Stimulated activated CD4-positive, alpha-beta T cell treated with anti-CD3 and anti-CD28 coated beads, Interleukin-15, amount 100 ng/mL, for 1 hour (primary cell): ENCODE measurements at regions not wholly inside any gene's neighbourhood (a gene's known extent, or its start where the extent isn't known, plus 50 kb on each side); places are given as distances from the start of the nearest gene placed in this dataset.

Source experiments
- DNase-seq, 2 donors: peaks; one replicate each; pipeline ENCODE4 v3.0.0-alpha.2; 2020; ENCODE audit warnings: low read depth in 1 of 2, low spot score in 1 of 2

DNA sequence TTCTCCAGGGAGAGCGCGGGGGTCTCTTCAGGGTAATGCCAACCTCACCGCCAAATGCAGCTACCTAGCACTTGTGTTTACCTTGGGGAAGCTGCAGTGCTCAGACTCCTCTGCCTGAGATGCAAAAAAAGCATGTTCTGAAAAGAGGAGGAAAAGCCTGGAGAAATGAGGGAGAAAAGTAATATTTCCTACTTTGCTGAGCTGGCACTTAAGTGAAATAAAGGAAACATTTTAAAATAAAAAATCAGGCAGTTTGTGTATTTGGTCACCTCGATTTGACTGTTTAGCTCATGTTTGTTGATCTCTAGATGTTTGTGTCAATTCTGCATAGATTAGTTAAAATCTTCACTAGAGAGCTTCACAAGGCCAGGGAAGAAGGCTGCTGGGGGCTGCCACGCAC, 487.2 kb downstream of the QKI start:
- no peak for DNase-seq

DNA sequence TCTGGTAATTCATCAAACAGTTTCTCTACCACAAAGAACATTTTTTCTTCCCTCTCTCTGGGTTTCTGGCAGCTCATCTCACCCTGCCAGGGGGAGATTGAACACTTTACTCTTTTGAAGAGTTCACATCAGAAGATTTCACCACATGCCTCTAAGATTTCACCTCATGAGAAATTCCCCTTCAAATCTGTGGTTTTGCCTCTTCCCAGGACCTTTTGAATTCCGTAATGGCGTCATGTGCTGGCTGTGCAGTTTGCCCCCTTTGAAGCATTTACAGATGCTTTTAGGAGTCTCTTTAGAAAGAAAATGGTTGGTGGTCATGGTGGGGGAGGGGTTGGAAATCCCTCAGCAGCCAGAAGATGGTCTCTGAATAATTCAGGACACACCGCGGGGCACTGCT, 486.1 kb downstream of the QKI start:
- DNase-seq = no peak

DNA sequence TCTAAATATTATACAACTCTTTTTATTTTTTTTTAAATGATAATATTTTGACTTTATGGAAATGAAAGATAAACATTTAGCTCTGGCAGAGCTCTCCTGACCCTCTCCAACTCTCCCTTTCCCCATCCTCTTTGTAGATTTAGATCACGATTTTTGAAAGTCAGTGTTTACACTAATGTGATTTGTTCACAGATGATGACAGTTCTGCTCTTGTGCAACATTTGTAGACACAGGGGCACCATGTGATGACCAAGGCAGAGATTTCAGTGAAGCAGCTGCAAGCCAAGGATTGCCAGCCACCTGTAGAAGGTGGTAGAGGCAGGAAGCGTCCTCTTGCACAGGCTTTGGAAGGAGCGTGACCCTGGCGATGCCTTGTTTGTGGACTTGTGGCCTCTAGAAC, 483.2 kb downstream of the QKI start:
- DNase-seq = no peak

DNA sequence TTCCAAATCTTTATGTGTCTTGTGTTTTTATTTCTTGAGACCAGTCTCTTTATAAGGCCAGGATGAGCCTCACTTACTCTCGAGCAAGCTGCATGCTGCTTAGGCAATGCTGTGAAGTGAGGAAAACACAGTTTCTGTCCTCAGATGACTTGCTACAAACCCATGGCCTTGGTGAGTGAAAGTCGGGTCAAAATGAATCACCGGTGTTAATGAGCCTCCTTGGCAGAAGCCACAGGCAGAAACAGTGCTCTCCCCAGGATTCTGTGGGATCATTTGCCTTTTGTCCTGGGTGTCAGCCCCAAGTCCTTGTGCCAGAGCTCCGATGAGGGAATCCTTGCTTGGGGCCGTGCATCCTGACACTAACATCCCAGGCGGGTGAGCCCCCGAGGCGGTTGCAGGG, 482.5 kb downstream of the QKI start:
- DNase-seq = no peak

DNA sequence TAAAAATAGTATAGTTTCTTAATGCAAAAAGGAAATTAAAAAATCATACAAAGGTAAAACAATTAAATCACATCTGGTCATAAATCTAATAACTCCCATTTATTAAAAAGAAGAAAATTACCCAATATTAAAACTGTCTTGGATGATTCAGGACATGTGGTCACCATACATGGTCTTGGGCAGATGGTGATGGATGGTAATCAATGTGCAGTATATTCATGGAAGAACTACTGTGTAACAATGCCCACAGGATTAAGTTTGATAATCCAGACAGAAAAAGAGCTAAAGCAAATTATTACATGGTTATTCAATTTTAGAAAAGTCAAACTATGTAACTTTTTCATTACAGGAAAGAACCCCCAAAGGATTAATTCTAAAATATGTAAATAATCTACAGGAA, 480.6 kb downstream of the QKI start:
- no peak for DNase-seq

DNA sequence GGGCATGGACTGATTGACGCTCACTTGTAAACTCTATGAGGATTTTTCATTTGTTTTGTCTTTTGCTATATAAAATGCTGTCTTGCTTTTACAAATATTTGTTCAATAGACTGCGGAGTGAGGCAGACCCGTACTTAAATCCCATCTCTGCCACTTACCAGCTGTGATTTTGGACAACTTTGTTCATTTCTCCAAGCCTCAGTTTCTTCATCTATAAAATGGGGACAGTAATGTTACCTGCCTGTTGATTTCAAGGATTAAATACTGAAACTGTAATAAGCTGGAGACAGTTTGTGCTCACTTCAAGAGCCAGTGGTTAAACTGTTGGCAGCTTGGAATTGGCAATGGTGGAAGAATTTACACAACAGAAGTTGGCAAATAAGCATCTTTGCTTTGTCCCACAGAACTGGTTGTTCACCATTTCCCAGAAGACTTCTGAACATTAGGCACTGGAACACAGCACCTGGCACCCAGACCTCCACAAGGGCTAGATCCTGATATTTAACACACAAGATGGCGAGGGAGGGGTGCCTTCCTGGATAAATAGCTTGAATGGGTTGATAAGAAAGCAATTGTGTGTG, 479.2 kb downstream of the QKI start:
- no peak for DNase-seq

DNA sequence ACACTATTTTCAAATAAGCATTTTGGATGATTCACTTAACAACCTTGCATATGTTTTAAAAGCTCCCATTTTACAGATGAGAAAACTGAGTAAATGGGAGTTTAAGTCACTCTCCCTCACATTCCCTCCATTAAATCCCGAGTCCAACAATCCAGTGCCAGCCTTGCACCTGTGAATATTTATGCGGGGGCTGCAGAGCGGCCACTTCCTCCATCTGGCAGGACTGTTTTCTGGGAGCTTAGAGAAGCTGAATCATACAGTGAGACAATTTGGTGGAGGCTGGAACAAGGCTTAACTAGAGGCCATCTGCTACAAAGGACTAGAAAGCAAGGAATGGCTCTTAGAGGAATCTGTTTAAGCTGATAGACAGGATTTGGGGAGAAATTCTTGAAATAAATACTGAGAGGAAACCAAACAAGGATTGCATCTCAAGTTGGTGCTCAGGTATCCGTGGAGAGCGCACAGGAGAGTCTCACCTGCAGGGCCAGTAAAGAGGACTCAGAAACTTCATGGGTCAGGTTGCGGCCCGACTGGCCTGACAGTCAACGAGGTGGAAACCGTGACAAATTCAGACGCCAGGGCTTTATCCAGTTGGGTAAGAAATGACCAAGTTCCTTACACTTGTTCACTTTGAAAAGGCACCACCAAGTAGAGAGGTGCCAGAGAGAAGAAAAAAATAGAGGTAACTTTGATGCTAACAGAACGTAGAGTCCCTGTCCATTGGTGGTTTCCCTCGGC, 478.5 kb downstream of the QKI start:
- DNase-seq = no peak

DNA sequence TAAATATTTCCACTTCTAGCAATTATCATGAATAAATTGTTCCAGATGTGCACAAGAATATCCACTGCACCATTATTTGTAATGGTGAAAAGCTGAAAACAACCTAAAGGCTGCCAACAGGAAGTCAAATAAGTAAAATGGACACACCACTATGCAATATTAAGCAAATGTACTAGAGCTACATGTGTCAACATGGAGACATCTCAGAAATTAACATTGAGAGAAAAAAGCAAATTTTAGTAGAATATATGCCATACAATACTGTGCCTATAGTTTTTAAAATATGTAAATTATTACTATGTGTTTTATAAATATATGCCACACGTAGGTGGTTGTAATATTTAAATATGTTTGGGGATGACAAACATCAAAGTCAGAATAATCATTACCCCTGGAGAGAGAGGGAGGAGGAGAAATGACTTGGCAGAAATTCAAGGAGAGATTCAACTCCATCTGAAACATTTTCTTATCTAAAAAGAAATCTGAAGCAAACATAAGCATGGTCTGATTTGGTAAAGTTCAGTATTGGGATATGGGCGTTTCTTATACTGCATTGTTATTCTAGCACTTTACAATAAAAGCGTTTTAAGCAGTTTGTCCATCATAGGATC, 475.5 kb downstream of the QKI start:
- no peak for DNase-seq

DNA sequence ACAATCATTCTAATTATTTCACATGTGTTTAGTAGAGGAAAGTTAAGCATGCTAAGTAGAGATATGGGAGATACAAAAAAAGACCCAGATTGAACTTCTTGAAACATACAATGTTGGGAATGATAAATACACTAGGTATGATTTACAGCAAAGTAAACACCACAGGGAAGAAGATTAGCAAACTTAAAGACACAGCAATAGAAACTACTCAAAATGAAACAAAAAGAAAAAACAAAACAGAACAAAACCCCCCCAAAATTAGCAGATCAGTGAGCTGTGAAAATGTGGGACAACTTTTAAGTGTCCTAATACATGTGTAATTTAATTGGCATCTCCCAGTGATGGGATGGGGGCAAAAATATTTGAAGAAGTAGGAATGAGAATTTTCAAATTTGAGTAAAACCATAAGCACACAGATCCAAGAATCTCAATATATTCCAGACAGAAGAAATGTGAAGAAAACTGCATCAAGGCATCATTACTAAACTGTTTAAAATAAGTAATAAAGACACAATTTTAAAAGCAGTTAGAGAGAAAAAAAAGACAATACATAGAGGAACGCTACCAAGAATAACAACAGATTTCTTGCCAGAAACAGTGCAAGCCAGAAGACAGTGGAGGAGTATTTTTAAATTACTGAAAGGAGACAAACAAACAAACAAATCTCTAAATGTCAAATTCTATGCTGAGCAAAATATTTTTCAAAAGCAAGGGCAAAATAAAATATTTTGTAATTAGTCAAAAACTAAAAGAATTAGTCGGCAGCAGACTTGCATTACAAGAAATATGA, 473.7 kb downstream of the QKI start:
- DNase-seq = no peak

DNA sequence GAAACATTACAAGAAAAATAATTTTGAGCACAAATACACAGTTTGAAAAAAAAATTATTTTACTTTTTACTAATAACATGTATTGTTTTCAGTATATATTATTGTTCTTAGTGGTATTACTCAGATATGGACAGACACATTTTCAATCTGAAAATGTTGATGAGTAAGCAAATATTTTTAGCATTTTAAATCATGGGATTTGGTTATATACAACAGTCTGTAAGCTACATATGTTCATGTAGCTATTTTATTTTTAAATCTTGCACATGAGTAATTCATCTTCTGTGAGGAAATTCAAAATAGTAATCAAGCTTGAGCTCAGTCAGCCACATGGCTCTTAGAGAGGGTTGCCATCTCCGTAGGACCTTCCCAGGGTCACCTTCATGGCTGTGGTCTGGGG, 471.9 kb downstream of the QKI start:
- no peak for DNase-seq

DNA sequence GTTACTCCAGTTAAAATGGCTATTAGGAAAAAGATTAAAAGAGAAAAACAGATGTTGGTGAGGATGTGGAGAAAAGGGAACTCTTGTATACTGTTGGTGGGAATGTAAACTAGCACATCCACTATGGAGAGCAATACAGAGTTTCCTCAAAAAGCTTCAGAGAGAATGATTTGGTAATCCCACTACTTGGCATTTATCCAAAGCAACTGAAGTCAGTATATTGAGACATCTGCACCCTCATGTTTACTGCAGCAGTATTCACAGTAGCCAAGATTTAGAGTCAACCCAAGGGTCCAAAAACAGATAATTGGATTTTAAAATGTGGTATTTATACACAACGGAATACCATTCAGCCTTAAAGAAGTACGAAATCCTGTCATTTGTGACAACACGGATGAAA, 469.5 kb downstream of the QKI start:
- DNase-seq = no peak

DNA sequence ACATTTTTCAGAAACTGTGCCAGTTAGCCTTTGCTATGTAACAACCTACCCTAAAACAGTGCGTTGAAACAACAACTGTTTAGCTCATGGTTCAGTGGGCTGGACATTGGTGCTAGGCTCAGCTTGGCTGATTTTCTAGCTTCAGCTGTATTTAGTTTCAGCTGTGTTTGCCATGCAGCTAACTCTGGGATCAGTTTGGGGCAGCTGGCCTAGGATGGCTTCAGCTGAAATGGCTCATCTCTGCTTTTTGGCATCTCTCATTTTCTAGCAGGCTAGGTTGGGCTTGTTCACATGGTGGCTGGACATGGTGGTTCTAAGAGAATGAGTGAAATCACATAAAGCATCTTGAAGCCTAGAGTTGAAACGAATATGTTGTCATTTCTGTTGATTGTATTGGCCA, 464.2 kb downstream of the QKI start:
- DNase-seq = no peak

DNA sequence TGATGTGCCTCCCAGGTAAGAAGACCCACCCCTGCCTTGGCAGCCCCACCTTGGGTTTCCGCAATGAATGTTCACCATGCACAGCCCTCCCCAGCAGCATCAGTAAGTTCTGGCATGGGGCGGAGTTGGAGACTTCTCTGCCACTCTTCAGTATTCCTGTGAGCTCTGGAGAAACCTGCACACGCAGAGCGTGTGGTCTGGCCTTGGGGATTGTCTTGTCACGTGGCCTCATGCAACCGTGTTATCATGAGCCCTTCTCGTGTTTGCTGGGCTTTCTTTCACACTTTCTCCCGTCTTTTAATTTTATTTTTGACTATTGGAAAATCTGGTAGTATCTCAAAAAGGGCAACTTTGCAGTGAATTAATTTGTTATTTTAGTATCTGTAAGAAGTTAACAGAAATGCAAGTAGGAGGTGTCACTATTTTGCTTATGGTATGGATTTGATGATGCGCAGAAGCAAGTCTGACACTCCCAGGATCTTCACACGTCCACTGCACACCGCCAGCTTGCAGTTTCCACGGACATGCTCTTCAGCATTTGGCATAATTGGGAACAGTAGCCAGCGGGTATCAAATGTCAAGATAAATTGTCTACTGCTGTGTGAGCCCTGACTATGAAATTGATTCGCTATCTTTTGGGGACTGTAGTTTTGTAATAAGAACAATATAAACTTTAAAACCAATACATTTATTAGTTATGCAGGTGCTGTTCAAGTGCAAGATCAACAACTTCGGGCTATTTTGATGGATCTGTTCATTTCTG, 463.5 kb downstream of the QKI start:
- no peak for DNase-seq

DNA sequence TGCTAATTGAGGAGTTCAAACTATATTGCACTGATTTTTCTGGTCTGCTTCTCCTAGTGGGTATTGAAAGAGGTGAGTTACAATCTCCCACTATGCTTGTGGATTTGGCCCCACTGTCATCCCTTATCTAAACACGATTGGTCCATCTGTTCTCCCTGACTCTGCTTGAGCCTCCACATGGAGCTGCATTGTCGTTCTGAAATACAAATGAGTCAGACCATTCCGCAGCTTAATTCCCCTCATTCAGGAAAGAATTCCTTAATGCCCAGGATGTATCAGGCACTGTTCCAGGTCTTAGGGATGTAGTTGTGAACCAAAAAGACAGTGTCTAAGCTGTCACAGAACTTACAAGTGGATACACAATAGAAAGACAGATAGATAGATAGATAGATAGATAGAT, 461.9 kb downstream of the QKI start:
- no peak for DNase-seq

DNA sequence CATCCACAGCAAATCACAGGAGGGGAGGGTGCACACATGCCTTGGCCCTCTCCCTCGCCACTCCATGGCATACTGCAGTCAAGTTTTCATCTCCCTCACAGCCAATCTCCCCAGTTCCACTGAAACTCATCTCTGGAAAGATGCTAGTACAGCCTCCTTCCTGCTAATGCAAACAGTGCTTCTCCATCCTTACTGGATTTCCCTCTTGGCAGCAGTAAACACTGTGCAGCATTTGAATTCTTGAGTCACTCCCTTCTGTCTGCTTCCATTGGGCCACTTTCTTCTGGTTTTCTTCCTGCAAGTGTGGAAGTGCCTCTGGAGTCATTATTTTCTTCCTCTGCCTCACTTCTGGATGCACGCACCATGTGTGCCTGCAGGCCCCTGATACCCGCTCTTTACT, 460.3 kb downstream of the QKI start:
- DNase-seq = no peak

DNA sequence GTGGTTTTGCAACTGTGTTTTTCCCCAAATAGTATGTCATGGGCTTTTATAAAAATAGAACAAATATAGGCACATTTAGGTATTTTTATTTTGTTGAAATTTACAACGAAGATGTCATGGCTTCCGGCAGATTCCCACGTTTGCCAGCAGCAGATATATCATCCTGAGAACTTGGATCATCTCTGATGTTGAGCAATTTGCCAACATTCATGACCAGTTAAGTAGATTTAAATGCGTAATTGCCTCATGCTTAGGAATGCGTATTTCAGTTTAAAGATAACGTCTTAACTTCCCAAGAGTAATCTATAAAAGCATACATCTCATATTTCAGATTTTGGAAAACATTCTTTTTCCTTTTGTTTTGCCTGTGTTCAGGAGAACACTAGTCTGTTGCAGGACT, 457.8 kb downstream of the QKI start:
- DNase-seq = no peak

DNA sequence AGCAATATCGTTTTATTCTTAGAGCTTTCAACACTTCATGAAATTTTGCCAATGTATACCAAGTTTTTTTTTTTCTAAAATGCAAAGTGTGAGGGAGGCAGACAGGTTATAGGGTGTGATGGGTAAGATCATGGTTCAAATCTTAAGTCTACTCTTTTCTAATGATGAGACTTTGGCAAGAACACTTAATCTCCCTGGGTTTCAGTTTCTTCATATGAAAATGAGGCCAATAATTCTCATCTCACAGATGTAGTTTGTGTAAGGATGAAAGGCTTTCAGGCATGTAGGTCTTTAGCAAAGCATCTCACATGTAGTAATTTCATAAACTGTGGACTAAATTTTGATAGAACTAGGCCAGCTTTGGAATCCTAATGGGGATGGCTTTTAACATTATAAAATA, 457.1 kb downstream of the QKI start:
- no peak for DNase-seq

DNA sequence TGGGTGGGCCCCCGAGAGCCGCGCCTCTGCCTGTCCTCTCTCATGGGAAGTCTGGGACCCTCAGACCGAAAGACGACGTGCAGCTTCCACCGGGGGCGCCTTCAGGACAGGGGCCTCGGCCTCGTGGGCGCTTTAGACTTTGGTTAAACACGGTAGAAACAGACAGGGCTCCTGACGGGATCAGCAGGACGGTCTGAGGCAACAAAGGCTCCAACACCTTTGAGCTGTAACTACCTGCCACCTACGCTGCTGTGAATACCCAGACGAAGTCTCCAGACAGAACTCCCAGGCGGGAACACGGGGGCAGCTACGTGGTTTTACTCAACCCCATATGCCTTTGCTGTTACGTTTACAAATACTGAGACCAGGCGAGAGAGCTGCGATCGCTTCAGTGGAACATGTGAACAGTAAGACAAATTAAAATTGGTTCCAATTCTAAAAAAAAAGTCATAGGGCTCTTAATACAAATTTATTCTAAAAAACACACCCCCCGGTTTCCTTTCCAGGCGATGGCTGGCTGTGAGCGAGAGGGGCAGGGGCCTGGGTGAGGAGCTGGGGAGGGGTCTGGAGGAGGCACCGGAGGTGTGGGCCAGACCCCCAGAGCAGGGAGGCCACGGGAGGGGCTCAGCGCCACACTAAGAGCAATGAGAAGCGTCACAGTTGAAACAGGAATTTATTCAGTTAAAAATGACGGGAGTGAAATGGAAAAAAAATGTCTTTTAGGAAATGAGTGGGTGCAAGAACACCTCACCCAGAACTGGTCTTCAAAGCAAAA, 453.2 kb downstream of the QKI start:
- DNase-seq = no peak

DNA sequence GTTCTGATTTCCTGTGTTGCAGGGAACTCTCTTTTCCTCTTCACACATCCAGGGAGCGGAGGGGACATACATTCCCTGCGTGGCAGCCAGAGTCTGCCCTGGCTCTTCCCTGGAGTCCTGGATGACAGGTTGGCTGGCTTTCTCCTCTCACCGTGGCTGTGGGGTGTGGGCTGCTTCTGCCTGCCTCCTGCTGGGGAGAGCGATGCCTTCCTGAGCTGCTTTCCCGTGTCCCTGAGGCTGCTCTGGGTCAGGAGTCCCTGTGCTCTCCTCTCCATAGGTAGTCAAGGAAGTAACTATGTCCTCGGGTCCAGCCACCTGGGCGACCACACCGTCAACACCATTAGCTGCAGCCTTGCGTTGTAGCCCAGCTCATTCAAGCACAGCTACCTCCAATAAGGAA, 451.7 kb downstream of the QKI start:
- no peak for DNase-seq

DNA sequence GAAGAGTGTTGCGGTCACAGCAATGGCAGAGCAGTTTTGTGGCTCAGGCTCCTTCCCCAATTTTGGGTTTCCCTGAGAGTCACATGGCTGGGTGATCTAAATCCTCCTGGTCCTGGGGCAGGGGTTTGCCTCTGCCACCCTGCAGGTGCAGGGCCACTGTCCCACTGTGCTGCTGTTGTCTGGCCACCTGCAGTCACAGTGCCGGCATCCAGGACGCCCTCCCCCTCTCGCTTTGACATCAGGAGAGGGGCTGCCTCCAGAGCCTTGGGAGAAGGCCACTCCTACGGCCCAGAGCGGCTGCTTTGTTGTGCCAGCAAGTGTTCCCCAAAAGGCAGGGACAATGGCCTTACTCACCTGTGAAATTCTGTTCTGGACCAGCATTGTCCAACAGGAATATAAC, 449.0 kb downstream of the QKI start:
- no peak for DNase-seq

DNA sequence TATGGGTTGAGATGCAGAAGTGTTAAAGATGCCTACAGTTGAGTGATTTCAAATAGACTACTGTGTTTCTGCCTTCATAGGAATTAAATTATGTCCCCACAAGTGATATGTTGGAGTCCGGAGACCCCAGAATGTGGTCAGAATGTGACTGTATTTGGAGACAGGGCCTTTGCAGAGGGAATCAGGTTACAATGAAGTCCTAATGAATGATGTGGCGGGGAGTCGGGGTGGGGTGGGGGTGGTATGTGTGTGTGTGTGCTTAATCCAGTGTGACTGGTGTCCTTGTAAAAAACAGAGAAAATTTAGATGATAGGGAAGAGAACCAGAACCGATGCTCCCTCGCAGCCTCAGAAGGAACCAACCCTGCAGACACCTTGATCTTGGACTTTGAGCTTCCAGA, 448.2 kb downstream of the QKI start:
- DNase-seq = no peak
